GM12878 (cell line): ENCODE measurements at regions not wholly inside any gene's neighbourhood (a gene's known extent, or its start where the extent isn't known, plus 50 kb on each side); places are given as distances from the start of the nearest gene placed in this dataset.
A peak's percentile ranks its signal among the peaks of the same experiment; 100 is the strongest.

Experiments
- ATAC-seq: fragments of 200-7000 bp; cut with Tn5 transposase; 3 replicates; pipeline ENCODE4 v1.9.1; 2020; ENCODE audit warnings: mild to moderate bottlenecking, moderate library complexity
- BruUV-seq: library from RNA; stranded (reverse); fragments of 400-500 nt; replicated peaks from 2 replicates; lab custom pipeline; 2021; lab: Mats Ljungman, UMichigan
- CTCF ChIA-PET: fragments of 300-600 bp; sonication (Branson Sonifier 250); formaldehyde crosslinking; extraction: SDS; loops from one replicate; lab custom pipeline; 2021; ENCODE audit warnings: inconsistent platforms; lab: Yijun Ruan, JAX
- POLR2A ChIA-PET: fragments of 350-600 bp; formaldehyde crosslinking; extraction: SDS; loops from one replicate; lab custom pipeline; 2021; ENCODE audit warnings: inconsistent platforms; lab: Charles Lee
- RAD21 ChIA-PET: fragments of 300-600 bp; sonication (Branson Sonifier 250); formaldehyde crosslinking; loops from one replicate; lab custom pipeline; 2023; ENCODE audit warnings: antibody characterized with exemption; ENCODE audit not compliant: unreplicated experiment; lab: Charles Lee
- SMC1A ChIA-PET: fragments of 300-600 bp; sonication (Branson Sonifier 250); formaldehyde crosslinking; loops from one replicate; lab custom pipeline; 2023; ENCODE audit not compliant: unreplicated experiment, uncharacterized antibody; lab: Charles Lee
- DNase-seq: peaks from one replicate; pipeline ENCODE4 v3.0.0-alpha.2; 2011; ENCODE audit warnings: low read depth, low spot score
- FAIRE-seq: peaks from 3 replicates; lab custom pipeline; 2011; peaks lifted over from hg19 to GRCh38; lab: Jason Lieb, UNC
- H2AFZ ChIP-seq: 2 replicates; pipeline ENCODE4 v1.6.0; 2011; ENCODE audit warnings: low read depth, low read length, control low read depth; ENCODE audit not compliant: control insufficient read depth
- H3K27ac ChIP-seq: 2 replicates; pipeline ENCODE4 v1.5.1; 2011; ENCODE audit warnings: control low read depth; ENCODE audit not compliant: control insufficient read depth, insufficient read depth
- H3K27me3 ChIP-seq, 2 experiments: replicated peaks in 1 of 2; 2 replicates each; pipeline versions ENCODE4 v1.6.0 to v1.6.1; 2011; ENCODE audit warnings: low read length in 1 of 2; ENCODE audit not compliant: control insufficient read depth in 2 of 2, insufficient read depth in 2 of 2
- H3K36me3 ChIP-seq, 2 experiments: 2 replicates each; pipeline ENCODE4 v1.5.1; 2011; ENCODE audit warnings: low read length in 1 of 2; ENCODE audit not compliant: control insufficient read depth in 2 of 2, insufficient read depth in 2 of 2
- H3K4me1 ChIP-seq: 2 replicates; pipeline ENCODE4 v1.6.1; 2011; ENCODE audit warnings: mild to moderate bottlenecking, low read length, moderate library complexity, mixed read lengths; ENCODE audit not compliant: control insufficient read depth, insufficient read depth
- H3K4me2 ChIP-seq: 2 replicates; pipeline ENCODE4 v1.6.0; 2011; ENCODE audit warnings: control low read depth; ENCODE audit not compliant: control insufficient read depth, insufficient read depth
- H3K4me3 ChIP-seq: fragments of 200-600 bp; sonication (generic); 2 replicates; pipeline ENCODE4 v1.5.1; 2016
- H3K79me2 ChIP-seq: 2 replicates; pipeline ENCODE4 v1.6.0; 2011; ENCODE audit warnings: low read length; ENCODE audit not compliant: control insufficient read depth, insufficient read depth
- H3K9ac ChIP-seq: 2 replicates; pipeline ENCODE4 v1.8.0; 2011; ENCODE audit warnings: low read length, control low read depth, mixed read lengths; ENCODE audit not compliant: control insufficient read depth, insufficient read depth
- H3K9me3 ChIP-seq: replicated peaks from 3 replicates; pipeline ENCODE4 v1.5.1; 2011; ENCODE audit warnings: mild to moderate bottlenecking, low read length; ENCODE audit not compliant: control insufficient read depth, insufficient read depth
- H4K20me1 ChIP-seq: 2 replicates; pipeline ENCODE4 v1.6.0; 2011; ENCODE audit not compliant: control insufficient read depth, insufficient read depth
- ASH2L ChIP-seq: fragments of 300-600, 200-600 bp; sonication (generic); IDR thresholded peaks from 2 replicates; pipeline ENCODE4 v1.6.1; 2017; ENCODE audit warnings: low read depth, mild to moderate bottlenecking, borderline replicate concordance
- CEBPZ ChIP-seq: fragments of 150-350 bp; IDR thresholded peaks from 2 replicates; pipeline ENCODE4 v1.6.1; 2016; ENCODE audit warnings: low read depth, low read length
- ELK1 ChIP-seq: IDR thresholded peaks from 2 replicates; pipeline ENCODE4 v1.6.1; 2012; ENCODE audit warnings: low read depth, low read length, improper control_type of control experiment
- IRF5 ChIP-seq: fragments of 450-650 bp; IDR thresholded peaks from 2 replicates; pipeline ENCODE4 v1.6.1; 2017; ENCODE audit warnings: borderline replicate concordance
- JUND ChIP-seq: IDR thresholded peaks from 2 replicates; pipeline ENCODE4 v1.6.1; 2012; ENCODE audit warnings: low read depth, mild to moderate bottlenecking, low read length, improper control_type of control experiment, moderate library complexity
- KLF5 ChIP-seq: fragments of 450-650 bp; IDR thresholded peaks from 2 replicates; pipeline ENCODE4 v1.6.1; 2014; ENCODE audit warnings: mild to moderate bottlenecking; ENCODE audit not compliant: partially characterized antibody
- MTA2 ChIP-seq: fragments of 450-650 bp; IDR thresholded peaks from 2 replicates; pipeline ENCODE4 v1.6.1; 2016; ENCODE audit warnings: low read depth, mild to moderate bottlenecking, moderate library complexity
- POLR2A ChIP-seq: IDR thresholded peaks from 2 replicates; pipeline ENCODE4 v1.6.1; 2011; ENCODE audit warnings: low read depth, mild to moderate bottlenecking, low read length
- RAD51 ChIP-seq: fragments of 450-650 bp; IDR thresholded peaks from 2 replicates; pipeline ENCODE4 v1.6.1; 2016; ENCODE audit warnings: moderate library complexity, mild to moderate bottlenecking, inconsistent platforms
- RUNX3 ChIP-seq: IDR thresholded peaks from 2 replicates; pipeline ENCODE4 v1.6.1; 2012; ENCODE audit warnings: low read length, inconsistent platforms
- SP1 ChIP-seq: IDR thresholded peaks from one replicate; pipeline ENCODE4 v1.6.1; 2011; ENCODE audit warnings: low read depth, low read length
- SPI1 ChIP-seq: IDR thresholded peaks from 2 replicates; pipeline ENCODE4 v1.6.1; 2011; ENCODE audit warnings: low read depth, mild to moderate bottlenecking, low read length, moderate library complexity, borderline replicate concordance; ENCODE audit not compliant: insufficient read depth
- TAF1 ChIP-seq: IDR thresholded peaks from 2 replicates; pipeline ENCODE4 v1.6.1; 2011; ENCODE audit warnings: mild to moderate bottlenecking, low read depth, low read length, borderline replicate concordance
- WRNIP1 ChIP-seq: IDR thresholded peaks from 2 replicates; pipeline ENCODE4 v1.6.1; 2011; ENCODE audit warnings: low read depth, low read length, improper control_type of control experiment, borderline replicate concordance
- YY1 ChIP-seq: IDR thresholded peaks from 2 replicates; pipeline ENCODE4 v1.6.1; 2011; ENCODE audit warnings: low read depth, mild to moderate bottlenecking, low read length
- ZNF384 ChIP-seq: IDR thresholded peaks from 2 replicates; pipeline ENCODE4 v1.6.1; 2012; ENCODE audit warnings: low read depth, mild to moderate bottlenecking, low read length, improper control_type of control experiment, borderline replicate concordance
- WGBS: methylation state at CpG from one replicate; pipeline ENCODE4 v1.1.6; 2016; ENCODE audit warnings: low lambda C conversion rate; ENCODE audit not compliant: insufficient replicate concordance, insufficient coverage; ENCODE audit errors: missing lambda C conversion rate; 5-methylcytosine and 5-hydroxymethylcytosine counted together
- in situ Hi-C: fragments of 300-500 bp; cut with MboI; formaldehyde crosslinking; loops from 9 replicates; pipeline ENCODE4 v1.14.3; 2018; ENCODE audit warnings: mixed read lengths
- intact Hi-C: fragments of 100-400 bp; cut with micrococcal nuclease; formaldehyde crosslinking; loops from one replicate; pipeline ENCODE4 v1.14.2; 2022; ENCODE audit not compliant: unreplicated experiment
- TF ChIP-seq, protein P1 (sequence below): IDR thresholded peaks from 2 replicates; pipeline ENCODE4 v1.6.1; 2011; ENCODE audit warnings: low read depth, low read length, improper control_type of control experiment, borderline replicate concordance

DNA sequence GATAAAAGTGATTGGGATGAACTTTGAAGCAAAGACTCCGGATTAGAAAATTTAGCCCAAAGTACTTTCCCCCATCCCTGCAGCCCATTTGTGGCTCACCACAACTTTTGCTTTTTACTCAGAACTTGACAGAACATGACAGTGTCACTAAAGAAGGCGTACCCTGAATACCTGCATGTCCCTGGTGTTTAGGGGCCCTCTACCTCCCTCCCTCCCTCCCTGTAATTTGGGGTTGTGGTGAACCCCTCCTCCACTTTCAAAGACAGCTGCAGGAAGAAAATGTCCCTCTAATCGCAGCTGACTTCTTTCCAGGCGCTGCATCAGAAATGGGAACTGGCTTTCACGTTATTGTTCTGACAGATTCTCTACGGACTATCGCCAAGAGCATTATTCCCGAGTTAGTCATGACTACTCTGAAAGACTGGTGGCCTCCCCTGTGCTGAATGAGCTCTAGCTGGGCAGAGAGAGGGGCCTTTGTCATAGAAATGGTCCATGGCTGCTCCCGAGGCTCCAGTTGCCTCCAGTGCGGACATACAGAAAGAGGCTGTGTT is 93.2 kb upstream of the ARHGEF3 start:
- in situ Hi-C loops = no loop called here
- BruUV-seq = no TSS peak
- H3K4me1 ChIP-seq = peaks cover 23% of the 10 kb centered on the region
- H3K9me3 ChIP-seq = no peaks in the 10 kb centered on the region
- intact Hi-C loops = no loop called here
- WGBS = 19% methylated on average over 10 of the region's 10 CpGs
- no peak overlapping the region for H3K9ac ChIP-seq
- CTCF ChIA-PET = no interaction called here
- FAIRE-seq (no peak), DNase-seq (no peak), ATAC-seq (peak; percentile 90)
- POLR2A ChIA-PET = interaction anchor here (0.6 kb wide), 1 partner anchor 1229 kb away, joined by 4 read pairs; no protein-coding TSS in a partner anchor
- SMC1A ChIA-PET = interaction anchor here (1.0 to 1.5 kb wide), 2 partner anchors 8 to 22 kb away, joined by 3 to 4 read pairs; no protein-coding TSS in a partner anchor
- H3K4me2 ChIP-seq = peak overlapping the region; percentile 84
- H3K36me3 ChIP-seq = no peaks in the 10 kb centered on the region; a peak in 1 of 4 replicates
- H3K79me2 ChIP-seq = no peaks in the 10 kb centered on the region
- no peaks in the 10 kb centered on the region for H4K20me1 ChIP-seq
- H2AFZ ChIP-seq = no peak overlapping the region
- H3K4me3 ChIP-seq = no peak overlapping the region
- H3K27ac ChIP-seq = no peak overlapping the region
- RAD21 ChIA-PET = interaction anchor here (3.0 kb wide), 1 partner anchor 22 kb away, joined by 8 read pairs; no protein-coding TSS in a partner anchor
- H3K27me3 ChIP-seq = no peaks in the 10 kb centered on the region
- TF ChIP-seq RUNX3 (peak; percentile 99), IRF5 (no peak), WRNIP1 (no peak), MTA2 (peak; percentile 34; the same call in 1 of the 2 replicates), TAF1 (no peak), CEBPZ (no peak), SPI1 (no peak), ZNF384 (no peak), YY1 (no peak), ELK1 (no peak), SP1 (no peak), KLF5 (no peak), ASH2L (no peak), JUND (no peak), POLR2A (no peak), RAD51 (no peak)
- TF ChIP-seq, protein P1, sequence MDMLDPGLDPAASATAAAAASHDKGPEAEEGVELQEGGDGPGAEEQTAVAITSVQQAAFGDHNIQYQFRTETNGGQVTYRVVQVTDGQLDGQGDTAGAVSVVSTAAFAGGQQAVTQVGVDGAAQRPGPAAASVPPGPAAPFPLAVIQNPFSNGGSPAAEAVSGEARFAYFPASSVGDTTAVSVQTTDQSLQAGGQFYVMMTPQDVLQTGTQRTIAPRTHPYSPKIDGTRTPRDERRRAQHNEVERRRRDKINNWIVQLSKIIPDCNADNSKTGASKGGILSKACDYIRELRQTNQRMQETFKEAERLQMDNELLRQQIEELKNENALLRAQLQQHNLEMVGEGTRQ = no peak
